Adrenal gland (tissue), 5 donors: ENCODE measurements at regions not wholly inside any gene's neighbourhood (a gene's known extent, or its start where the extent isn't known, plus 50 kb on each side); places are given as distances from the start of the nearest gene placed in this dataset.

Source experiments
- CTCF ChIP-seq, 6 experiments: fragments of 450-650 bp in 4 of 6; fragments of 200-600 bp in 2 of 6; sonication (generic) in 1 of 6; IDR thresholded peaks; 1 replicate in 5 of 6; 2 replicates in 1 of 6; pipeline versions ENCODE4 v1.5.1 to v1.8.0; 2016 to 2021; ENCODE audit warnings: antibody characterized with exemption in 6 of 6, mild to moderate bottlenecking in 2 of 6, moderate library complexity in 1 of 6
- POLR2A ChIP-seq, 2 donors: fragments of 450-650 bp; IDR thresholded peaks; one replicate each; pipeline ENCODE4 v1.6.1; 2017; ENCODE audit warnings: antibody characterized with exemption in 2 of 2, mild to moderate bottlenecking in 2 of 2, moderate library complexity in 1 of 2
- donor health status: DM: no; HTN: no; CAD: no.

- TF ChIP-seq POLR2A (IDR thresholded peaks at IDR 0.05) (no peak), CTCF (IDR thresholded peaks at IDR 0.05) (no peak)
Observed at GRCh38 chr6:125656287-125656870, 93.1 kb upstream of the HEY2 start.
